ENCODE measurements at regions not wholly inside any gene's neighbourhood (a gene's known extent, or its start where the extent isn't known, plus 50 kb on each side); places are given as distances from the start of the nearest gene placed in this dataset.

- no peak for DNase-seq (ENCODE audit: low spot score)
Measured at GRCh38 chr11:71076525-71077304, 175.7 kb downstream of the SHANK2 start.

GRCh38 chr11:71075871-71076420, 176.4 kb downstream of the SHANK2 start:
- no peak for DNase-seq (ENCODE audit: low spot score)

- no peak for DNase-seq (ENCODE audit: low spot score)
Measured at GRCh38 chr11:71075116-71075720, 177.2 kb downstream of the SHANK2 start.

GRCh38 chr11:71071736-71072509, 180.5 kb downstream of the SHANK2 start:
- no peak for DNase-seq (ENCODE audit: low spot score)

DNA sequence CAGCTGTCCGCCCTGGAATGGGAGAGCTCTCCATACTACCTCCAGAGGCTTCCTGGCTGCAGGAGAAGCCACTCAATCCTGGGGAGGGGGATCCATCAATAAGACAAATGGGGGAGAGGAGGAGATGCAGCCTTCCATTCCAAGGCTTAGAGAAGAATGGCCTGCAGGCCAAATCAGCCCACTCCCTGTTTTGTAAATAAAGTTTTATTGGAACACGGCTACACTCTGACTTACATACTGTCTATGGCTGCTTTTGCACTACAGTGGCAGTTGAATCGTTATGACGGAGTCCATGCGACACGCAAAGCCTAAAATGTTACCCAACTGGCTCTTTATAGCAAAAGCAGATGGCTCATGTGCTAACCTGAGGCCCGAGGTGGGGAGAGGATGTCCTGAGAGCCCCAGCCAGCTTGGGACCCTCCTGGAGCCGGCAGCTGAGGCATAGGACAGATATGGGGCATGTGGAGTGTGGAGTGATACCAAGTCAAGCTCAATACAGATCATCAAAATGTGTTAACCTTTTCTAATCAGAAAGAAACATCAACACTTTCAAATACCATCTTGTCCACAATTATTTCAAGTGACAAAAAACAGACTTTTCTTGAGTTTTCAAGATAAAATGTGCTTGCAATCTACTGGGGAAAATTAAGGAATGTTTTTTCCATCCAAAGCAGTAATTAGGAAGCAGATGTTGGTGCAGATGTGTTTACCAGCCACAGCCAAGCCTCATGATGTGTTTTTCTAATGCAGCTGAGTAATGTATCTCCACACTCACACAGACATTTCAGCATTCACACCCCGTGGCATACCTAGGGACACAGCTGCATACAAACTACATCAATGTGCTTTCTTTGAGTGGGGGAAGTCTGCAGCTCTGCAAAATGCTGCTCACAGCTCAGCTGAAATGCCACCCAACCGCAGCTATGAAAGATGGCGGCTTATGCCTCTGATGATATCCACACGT, 181.6 kb downstream of the SHANK2 start:
- DNase-seq (ENCODE audit: low spot score) = no peak

- no peak for DNase-seq (ENCODE audit: low spot score)
Measured at GRCh38 chr11:71068963-71069362, 183.4 kb downstream of the SHANK2 start.

GRCh38 chr11:71067753-71068152, 184.6 kb downstream of the SHANK2 start:
- DNase-seq (ENCODE audit: low spot score) = no peak

GRCh38 chr11:71066311-71066710, 186.1 kb downstream of the SHANK2 start:
- DNase-seq (ENCODE audit: low spot score) = no peak

DNA sequence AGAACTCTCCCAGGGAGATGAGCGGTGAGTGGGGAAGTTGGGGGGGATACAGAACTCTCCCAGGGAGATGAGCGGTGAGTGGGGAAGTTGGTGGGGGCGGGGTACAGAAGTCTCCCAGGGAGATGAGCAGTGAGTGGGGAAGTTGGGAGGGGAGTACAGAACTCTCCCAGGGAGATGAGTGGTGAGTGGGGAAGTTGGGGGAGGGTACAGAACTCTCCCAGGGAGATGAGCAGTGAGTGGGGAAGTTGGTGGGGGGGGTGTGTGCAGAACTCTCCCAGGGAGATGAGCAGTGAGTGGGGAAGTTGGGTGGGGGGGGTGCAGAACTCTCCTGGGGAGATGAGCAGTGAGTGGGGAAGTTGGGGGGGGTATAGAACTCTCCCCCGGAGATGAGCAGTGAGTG, 186.5 kb downstream of the SHANK2 start:
- no peak for DNase-seq (ENCODE audit: low spot score)

DNA sequence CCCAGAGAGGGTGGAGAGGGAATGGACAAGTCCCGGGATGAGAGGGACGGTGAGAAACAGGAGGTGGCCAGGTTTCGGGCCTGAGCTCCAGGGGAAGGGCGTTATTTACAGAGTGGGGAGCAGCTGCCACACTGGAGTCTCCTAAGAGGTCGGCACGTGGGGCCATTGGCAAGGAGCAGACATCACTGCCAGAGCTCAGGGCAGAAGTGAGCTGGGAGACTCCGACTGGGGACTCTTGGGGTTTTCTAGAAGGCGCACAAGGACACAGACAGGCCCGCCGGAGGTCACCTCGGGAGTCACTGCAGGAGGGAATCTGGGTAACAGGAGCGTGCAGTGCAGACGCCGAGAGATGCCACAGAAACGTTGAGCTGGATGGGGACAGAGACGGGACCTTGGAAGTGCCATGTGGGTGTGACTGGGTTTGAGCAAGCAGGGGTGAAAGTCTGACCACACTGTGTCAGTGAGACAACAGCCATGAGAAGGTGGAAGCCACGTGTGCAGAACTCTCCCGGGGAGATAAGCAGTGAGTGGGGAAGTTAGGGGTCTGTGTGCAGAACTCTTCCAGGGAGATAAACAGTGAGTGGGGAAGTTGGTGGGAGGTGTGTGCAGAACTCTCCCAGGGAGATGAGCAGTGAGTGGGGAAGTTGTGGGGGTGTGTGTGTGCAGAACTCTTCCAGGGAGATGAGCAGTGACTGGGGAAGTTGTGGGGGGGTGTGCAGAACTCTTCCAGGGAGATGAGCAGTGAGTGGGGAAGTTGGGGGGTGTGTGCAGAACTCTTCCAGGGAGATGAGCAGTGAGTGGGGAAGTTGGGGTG, 187.5 kb downstream of the SHANK2 start:
- no peak for DNase-seq (ENCODE audit: low spot score)

GRCh38 chr11:71064183-71064582, 188.2 kb downstream of the SHANK2 start:
- DNase-seq (ENCODE audit: low spot score) = no peak

DNA sequence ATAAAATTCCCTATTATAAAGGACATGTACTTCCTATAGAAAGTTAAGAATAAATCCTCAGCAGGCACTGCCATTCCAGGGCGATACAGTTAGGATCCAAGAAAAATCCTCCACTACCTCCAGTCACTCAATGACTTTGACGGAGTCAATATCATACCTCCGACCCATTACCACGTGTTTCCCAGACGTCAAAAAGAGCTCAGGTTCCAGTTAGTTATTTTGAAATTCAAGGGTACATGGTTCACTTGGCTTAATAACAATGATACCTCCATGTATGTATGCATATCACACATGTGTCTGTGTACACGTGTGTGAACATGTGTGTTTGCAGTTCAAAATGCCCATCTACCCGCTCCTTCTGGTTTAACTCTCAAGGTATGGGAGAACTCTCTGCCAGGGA, 189.2 kb downstream of the SHANK2 start:
- no peak for DNase-seq (ENCODE audit: low spot score)

DNA sequence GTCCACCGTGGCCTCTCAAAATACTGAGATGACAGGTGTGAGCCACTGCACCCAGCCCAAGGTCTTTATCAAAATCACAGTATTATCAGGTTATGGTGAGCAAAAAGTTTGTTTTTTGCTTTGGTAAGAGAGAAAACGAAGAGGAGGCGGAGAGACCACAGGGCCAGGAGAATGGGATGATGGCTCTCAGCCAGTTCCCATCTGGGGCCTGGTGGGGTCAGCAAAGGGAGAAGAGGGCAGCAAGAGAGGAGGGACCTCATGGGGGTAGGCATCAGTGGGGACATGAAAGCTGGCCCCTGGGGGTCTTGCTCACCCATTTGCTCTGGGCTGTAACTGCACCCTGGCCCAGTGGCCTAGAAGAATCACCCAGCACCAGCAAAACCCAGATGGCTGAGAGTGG, 190.2 kb downstream of the SHANK2 start:
- DNase-seq (ENCODE audit: low spot score) = no peak

GRCh38 chr11:71060391-71060791, 192.0 kb downstream of the SHANK2 start:
- DNase-seq (ENCODE audit: low spot score) = no peak

DNA sequence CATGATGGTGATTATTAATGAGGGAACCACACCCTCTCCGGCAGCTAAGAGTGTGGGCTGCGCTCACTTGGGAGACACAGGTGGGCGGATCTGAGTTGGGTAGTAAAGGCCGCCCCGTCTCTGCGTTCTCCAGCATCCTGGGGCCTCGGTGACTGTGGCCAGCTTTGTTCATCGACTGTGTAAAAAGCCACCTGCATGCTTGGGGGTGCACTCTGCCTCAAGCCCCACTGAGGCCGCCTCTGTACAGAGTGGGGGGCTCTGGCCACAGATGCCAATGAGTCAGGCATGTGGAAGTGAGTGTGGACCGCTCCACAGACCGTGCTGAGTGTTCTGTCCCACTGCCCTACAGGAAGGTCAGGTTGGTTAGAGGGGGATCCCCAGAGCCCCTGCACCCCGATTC, 192.7 kb downstream of the SHANK2 start:
- DNase-seq (ENCODE audit: low spot score) = no peak

DNA sequence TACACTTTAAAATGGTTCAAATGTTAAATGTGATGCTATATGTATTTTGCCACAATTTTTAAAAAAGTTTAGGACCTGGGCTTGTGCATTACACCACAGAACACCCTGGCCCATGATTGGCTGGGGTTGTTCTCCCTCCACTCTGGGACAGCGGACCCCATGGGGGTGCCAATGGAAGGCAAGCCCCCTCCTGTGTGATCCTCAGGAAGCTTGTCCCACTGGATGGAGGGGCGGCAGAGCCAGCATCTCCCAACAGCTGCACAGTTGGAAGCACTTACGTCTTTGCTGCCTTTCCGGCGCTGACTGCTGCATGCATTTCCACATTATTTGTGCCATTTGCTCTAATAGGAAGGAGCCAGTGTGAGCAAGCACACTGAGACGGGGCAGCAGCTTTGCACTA, 196.5 kb downstream of the SHANK2 start:
- DNase-seq (ENCODE audit: low spot score) = no peak
